K562 (cell line): ENCODE measurements at regions not wholly inside any gene's neighbourhood (a gene's known extent, or its start where the extent isn't known, plus 50 kb on each side); places are given as distances from the start of the nearest gene placed in this dataset.

Experiments used
- ARID2 ChIP-seq: fragments of 450-650 bp; IDR thresholded peaks from 2 replicates; pipeline ENCODE4 v1.6.1; 2017; ENCODE audit warnings: antibody characterized with exemption, mild to moderate bottlenecking
- CHCHD3 ChIP-seq: fragments of 250-450 bp; sonication (Bioruptor Pico); IDR thresholded peaks from 2 replicates; pipeline ENCODE4 v2.1.2; 2022; ENCODE audit warnings: mild to moderate bottlenecking
- CSDE1 ChIP-seq, 2 experiments: fragments of 450-650 bp; IDR thresholded peaks; 2 replicates each; pipeline ENCODE4 v1.6.1; 2016; ENCODE audit warnings: mild to moderate bottlenecking in 1 of 2
- DPF2 ChIP-seq: fragments of 450-650 bp; IDR thresholded peaks from 2 replicates; pipeline ENCODE4 v1.6.1; 2016
- ELF4 ChIP-seq: fragments of 450-650 bp; formaldehyde crosslinking; IDR thresholded peaks from 2 replicates; pipeline ENCODE4 v1.4.0; 2022; ENCODE audit warnings: missing genetic modification characterization
- EP300 ChIP-seq: IDR thresholded peaks from 2 replicates; pipeline ENCODE4 v1.6.1; 2012; ENCODE audit warnings: low read length, improper control_type of control experiment
- GABPA ChIP-seq: fragments of 200-800 bp; sonication (Bioruptor generic); conservative IDR thresholded peaks from 2 replicates; pipeline ENCODE4 v1.6.1; 2016; ENCODE audit warnings: low read depth, missing genetic modification characterization, missing compliant biosample characterization
- HNRNPL ChIP-seq: fragments of 200-400 bp; formaldehyde crosslinking; IDR thresholded peaks from 2 replicates; pipeline ENCODE4 v1.6.1; 2017; ENCODE audit warnings: low read depth, mild to moderate bottlenecking, low read length
- JUN ChIP-seq, 2 experiments: sonication (generic) in 1 of 2; formaldehyde crosslinking in 1 of 2; IDR thresholded peaks; 2 replicates each; pipeline versions ENCODE4 v1.6.1 to v1.8.0; 2012 to 2022; ENCODE audit warnings: borderline replicate concordance in 2 of 2, mild to moderate bottlenecking in 2 of 2, improper control_type of control experiment in 1 of 2, low read depth in 1 of 2, low read length in 1 of 2, missing genetic modification reagents in 1 of 2
- PHF20 ChIP-seq: fragments of 450-650 bp; IDR thresholded peaks from 2 replicates; pipeline ENCODE4 v1.6.1; 2018; ENCODE audit not compliant: partially characterized antibody
- PHF21A ChIP-seq: fragments of 450-650 bp; IDR thresholded peaks from 2 replicates; pipeline ENCODE4 v1.6.1; 2017; ENCODE audit warnings: low read depth, borderline replicate concordance
- RBM15 ChIP-seq: fragments of 200-400 bp; formaldehyde crosslinking; IDR thresholded peaks from 2 replicates; pipeline ENCODE4 v1.6.1; 2018; ENCODE audit warnings: mild to moderate bottlenecking, low read length, moderate library complexity; ENCODE audit not compliant: insufficient read depth
- RBM22 ChIP-seq: fragments of 200-400 bp; formaldehyde crosslinking; IDR thresholded peaks from 2 replicates; pipeline ENCODE4 v1.6.1; 2018; ENCODE audit warnings: low read length, low read depth; ENCODE audit not compliant: poor library complexity, severe bottlenecking
- SMARCA4 ChIP-seq: fragments of 450-650 bp; IDR thresholded peaks from 2 replicates; pipeline ENCODE4 v1.6.1; 2016
- SP1 ChIP-seq: sonication (generic); formaldehyde crosslinking; IDR thresholded peaks from 2 replicates; pipeline ENCODE4 v1.8.1; 2022; ENCODE audit warnings: mild to moderate bottlenecking, missing genetic modification reagents
- STAT5A ChIP-seq: IDR thresholded peaks from 2 replicates; pipeline ENCODE4 v1.6.1; 2012; ENCODE audit warnings: low read length, inconsistent platforms, borderline replicate concordance
- ZNF121 ChIP-seq: sonication (generic); formaldehyde crosslinking; conservative IDR thresholded peaks from 2 replicates; pipeline ENCODE4 v1.8.0; 2022; ENCODE audit warnings: missing genetic modification reagents
- ZNF165 ChIP-seq: fragments of 250-450 bp; sonication (Bioruptor Pico); IDR thresholded peaks from 2 replicates; pipeline ENCODE4 v1.4.0; 2020; ENCODE audit warnings: borderline replicate concordance
- ZNF184 ChIP-seq: sonication (generic); formaldehyde crosslinking; IDR thresholded peaks from 2 replicates; pipeline ENCODE4 v1.5.0; 2020; ENCODE audit warnings: missing genetic modification reagents
- ZNF699 ChIP-seq: fragments of 250-450 bp; sonication (Bioruptor Pico); IDR thresholded peaks from 2 replicates; pipeline ENCODE4 v1.8.0; 2021; ENCODE audit warnings: mild to moderate bottlenecking, moderate library complexity; ENCODE audit not compliant: insufficient replicate concordance
- TF ChIP-seq, protein P1 (sequence below): fragments of 450-650 bp; formaldehyde crosslinking; IDR thresholded peaks from 2 replicates; pipeline ENCODE4 v1.4.0; 2022; ENCODE audit warnings: missing genetic modification characterization
- TF ChIP-seq, protein P2 (sequence below): fragments of 250-450 bp; sonication (Bioruptor Pico); IDR thresholded peaks from 2 replicates; pipeline ENCODE4 v1.8.0; 2022; ENCODE audit warnings: moderate library complexity, mild to moderate bottlenecking, inconsistent platforms
- TF ChIP-seq, protein P3 (sequence below): sonication (generic); formaldehyde crosslinking; IDR thresholded peaks from 2 replicates; pipeline ENCODE4 v1.8.0; 2022; ENCODE audit warnings: mild to moderate bottlenecking, missing genetic modification reagents
- TF ChIP-seq, protein P4 (sequence below): IDR thresholded peaks from 2 replicates; pipeline ENCODE4 v1.6.1; 2014; ENCODE audit warnings: antibody characterized with exemption

DNA sequence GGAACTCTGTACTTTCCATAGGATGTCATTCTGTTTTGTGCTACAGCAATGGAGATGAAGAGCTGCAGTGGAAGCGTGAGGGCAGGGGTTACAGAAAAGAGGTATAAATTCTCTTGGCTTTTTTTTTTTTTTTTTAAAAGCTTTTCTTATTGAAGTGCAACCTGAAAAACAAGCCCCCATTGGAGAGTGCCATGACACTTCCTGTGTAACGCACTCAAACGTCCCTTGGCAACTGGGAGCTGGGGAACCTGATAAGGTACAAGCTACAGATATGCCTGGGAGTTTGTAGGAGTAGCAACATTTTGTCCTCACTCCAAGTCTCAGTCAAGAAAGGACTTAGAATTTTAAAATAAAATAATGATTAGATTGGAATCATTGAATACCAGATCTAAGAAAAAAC, 512.1 kb downstream of the RPS24 start (continued):
- TF ChIP-seq ZNF165 (CRISPR knock-in tag) (no peak), SMARCA4 (no peak), ZNF699 (no peak), RBM22 (no peak), STAT5A (no peak), ARID2 (no peak), RBM15 (no peak), PHF21A (no peak), JUN (IDR thresholded peaks at IDR 0.05; ENCODE audit: borderline replicate concordance, low read depth, low read length) (no peak), JUN (CRISPR knock-in tag; IDR thresholded peaks at IDR 0.05; ENCODE audit: borderline replicate concordance) (no peak), HNRNPL (no peak), CSDE1 (IDR thresholded peaks at IDR 0.05) (no peak), EP300 (no peak), ELF4 (CRISPR knock-in tag) (no peak), PHF20 (peak; percentile 57), GABPA (peak; percentile 86), DPF2 (no peak), ZNF121 (CRISPR knock-in tag) (no peak), ZNF184 (no peak), CHCHD3 (CRISPR knock-in tag) (no peak), SP1 (CRISPR knock-in tag) (no peak)
- TF ChIP-seq, protein P1, sequence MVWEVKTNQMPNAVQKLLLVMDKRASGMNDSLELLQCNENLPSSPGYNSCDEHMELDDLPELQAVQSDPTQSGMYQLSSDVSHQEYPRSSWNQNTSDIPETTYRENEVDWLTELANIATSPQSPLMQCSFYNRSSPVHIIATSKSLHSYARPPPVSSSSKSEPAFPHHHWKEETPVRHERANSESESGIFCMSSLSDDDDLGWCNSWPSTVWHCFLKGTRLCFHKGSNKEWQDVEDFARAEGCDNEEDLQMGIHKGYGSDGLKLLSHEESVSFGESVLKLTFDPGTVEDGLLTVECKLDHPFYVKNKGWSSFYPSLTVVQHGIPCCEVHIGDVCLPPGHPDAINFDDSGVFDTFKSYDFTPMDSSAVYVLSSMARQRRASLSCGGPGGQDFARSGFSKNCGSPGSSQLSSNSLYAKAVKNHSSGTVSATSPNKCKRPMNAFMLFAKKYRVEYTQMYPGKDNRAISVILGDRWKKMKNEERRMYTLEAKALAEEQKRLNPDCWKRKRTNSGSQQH (CRISPR knock-in tag): no peak
- TF ChIP-seq, protein P2, sequence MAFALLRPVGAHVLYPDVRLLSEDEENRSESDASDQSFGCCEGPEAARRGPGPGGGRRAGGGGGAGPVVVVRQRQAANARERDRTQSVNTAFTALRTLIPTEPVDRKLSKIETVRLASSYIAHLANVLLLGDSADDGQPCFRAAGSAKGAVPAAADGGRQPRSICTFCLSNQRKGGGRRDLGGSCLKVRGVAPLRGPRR (CRISPR knock-in tag): no peak
- TF ChIP-seq, protein P3, sequence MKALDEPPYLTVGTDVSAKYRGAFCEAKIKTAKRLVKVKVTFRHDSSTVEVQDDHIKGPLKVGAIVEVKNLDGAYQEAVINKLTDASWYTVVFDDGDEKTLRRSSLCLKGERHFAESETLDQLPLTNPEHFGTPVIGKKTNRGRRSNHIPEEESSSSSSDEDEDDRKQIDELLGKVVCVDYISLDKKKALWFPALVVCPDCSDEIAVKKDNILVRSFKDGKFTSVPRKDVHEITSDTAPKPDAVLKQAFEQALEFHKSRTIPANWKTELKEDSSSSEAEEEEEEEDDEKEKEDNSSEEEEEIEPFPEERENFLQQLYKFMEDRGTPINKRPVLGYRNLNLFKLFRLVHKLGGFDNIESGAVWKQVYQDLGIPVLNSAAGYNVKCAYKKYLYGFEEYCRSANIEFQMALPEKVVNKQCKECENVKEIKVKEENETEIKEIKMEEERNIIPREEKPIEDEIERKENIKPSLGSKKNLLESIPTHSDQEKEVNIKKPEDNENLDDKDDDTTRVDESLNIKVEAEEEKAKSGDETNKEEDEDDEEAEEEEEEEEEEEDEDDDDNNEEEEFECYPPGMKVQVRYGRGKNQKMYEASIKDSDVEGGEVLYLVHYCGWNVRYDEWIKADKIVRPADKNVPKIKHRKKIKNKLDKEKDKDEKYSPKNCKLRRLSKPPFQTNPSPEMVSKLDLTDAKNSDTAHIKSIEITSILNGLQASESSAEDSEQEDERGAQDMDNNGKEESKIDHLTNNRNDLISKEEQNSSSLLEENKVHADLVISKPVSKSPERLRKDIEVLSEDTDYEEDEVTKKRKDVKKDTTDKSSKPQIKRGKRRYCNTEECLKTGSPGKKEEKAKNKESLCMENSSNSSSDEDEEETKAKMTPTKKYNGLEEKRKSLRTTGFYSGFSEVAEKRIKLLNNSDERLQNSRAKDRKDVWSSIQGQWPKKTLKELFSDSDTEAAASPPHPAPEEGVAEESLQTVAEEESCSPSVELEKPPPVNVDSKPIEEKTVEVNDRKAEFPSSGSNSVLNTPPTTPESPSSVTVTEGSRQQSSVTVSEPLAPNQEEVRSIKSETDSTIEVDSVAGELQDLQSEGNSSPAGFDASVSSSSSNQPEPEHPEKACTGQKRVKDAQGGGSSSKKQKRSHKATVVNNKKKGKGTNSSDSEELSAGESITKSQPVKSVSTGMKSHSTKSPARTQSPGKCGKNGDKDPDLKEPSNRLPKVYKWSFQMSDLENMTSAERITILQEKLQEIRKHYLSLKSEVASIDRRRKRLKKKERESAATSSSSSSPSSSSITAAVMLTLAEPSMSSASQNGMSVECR (CRISPR knock-in tag): no peak
- TF ChIP-seq, protein P4, sequence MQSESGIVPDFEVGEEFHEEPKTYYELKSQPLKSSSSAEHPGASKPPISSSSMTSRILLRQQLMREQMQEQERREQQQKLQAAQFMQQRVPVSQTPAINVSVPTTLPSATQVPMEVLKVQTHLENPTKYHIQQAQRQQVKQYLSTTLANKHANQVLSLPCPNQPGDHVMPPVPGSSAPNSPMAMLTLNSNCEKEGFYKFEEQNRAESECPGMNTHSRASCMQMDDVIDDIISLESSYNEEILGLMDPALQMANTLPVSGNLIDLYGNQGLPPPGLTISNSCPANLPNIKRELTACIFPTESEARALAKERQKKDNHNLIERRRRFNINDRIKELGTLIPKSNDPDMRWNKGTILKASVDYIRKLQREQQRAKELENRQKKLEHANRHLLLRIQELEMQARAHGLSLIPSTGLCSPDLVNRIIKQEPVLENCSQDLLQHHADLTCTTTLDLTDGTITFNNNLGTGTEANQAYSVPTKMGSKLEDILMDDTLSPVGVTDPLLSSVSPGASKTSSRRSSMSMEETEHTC: no peak
